ENCODE measurements at regions not wholly inside any gene's neighbourhood (a gene's known extent, or its start where the extent isn't known, plus 50 kb on each side); places are given as distances from the start of the nearest gene placed in this dataset.

- TF ChIP-seq POLR2A (IDR thresholded peaks at IDR 0.05) (no peak), CTCF (IDR thresholded peaks at IDR 0.05) (peak in 2 of 4 donors; percentile 21 to 25)
Measured at GRCh38 chr10:1961989-1962388, 224.7 kb upstream of the ADARB2 start.

Measured in right lobe of liver (tissue), 4 donors.